ENCODE measurements at regions not wholly inside any gene's neighbourhood (a gene's known extent, or its start where the extent isn't known, plus 50 kb on each side); places are given as distances from the start of the nearest gene placed in this dataset.

DNA sequence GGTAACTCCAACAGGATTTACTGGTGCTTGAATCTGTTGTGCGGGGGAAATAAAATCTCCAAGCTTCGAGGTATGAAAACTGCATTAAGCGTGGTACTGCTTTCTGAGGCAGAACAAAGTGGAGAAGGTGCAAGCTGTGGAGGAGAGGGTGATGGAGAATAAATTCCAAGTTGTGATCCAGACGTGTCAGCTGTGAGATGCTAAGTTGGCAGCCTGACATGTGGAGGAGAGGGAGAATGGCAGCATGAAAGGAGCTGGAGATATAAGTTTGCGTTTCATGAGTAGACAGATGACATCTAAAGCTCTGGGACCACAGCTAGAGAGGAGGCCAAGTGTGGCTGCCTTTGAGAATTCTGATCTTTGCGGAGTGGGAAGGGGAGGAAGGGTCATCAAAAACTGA, 411.8 kb downstream of the FBXO15 start:
- no peak for DNase-seq (ENCODE audit: low read depth in 2 of 2)

- no peak for DNase-seq (ENCODE audit: low read depth in 2 of 2)
Observed at GRCh38 chr18:73733806-73734314, 413.8 kb downstream of the FBXO15 start.

- no peak for DNase-seq (ENCODE audit: low read depth in 2 of 2)
Observed at GRCh38 chr18:73733376-73733775, 414.3 kb downstream of the FBXO15 start.

DNA sequence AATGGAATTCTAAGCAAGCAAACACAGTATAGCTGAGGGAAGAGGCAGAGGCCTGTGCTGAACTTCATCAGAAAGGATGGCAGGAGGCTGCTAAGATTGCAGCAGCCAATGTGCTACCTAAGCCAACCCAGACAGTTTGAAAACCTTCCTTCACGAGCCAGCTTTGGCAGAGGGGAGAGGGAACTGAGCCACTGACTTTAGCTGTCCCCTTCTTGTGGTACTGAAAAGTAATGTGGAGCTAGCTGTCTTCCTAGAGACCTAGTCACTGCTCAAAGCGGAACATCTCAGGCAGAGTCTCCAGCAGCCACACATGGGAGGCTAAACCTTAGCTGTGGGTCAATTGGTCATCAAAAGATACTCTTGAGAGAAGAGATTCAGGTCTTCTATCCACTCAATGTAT, 419.0 kb downstream of the FBXO15 start:
- no peak for DNase-seq (ENCODE audit: low read depth in 2 of 2)

DNA sequence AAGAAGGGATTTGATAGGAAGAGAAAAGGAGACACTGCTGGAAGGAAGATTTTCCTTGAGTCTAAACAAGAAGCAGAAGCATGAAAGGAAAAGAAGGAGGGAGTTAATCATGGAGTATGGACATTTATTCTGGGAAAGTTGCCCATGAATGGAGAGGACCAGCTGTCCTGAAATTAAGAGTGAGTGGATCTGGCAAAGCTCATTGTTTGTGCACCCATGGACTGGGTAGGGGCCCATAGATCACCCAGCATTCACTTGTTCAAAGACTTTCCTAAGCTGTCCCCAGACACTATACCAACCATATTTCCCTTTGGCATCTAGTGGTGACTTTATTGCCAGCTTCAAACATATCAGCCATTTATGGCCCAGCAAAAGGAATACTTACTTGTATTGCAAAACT, 422.7 kb downstream of the FBXO15 start:
- no peak for DNase-seq (ENCODE audit: low read depth in 2 of 2)

GRCh38 chr18:73719611-73720010, 428.0 kb downstream of the FBXO15 start:
- DNase-seq (ENCODE audit: low read depth in 2 of 2): no peak

- no peak for DNase-seq (ENCODE audit: low read depth in 2 of 2)
Observed at GRCh38 chr18:73717570-73717969, 430.1 kb downstream of the FBXO15 start.

- DNase-seq (ENCODE audit: low read depth in 2 of 2): no peak
Observed at GRCh38 chr18:73715210-73715670, 432.4 kb downstream of the FBXO15 start.

- DNase-seq (ENCODE audit: low read depth in 2 of 2): no peak
Observed at GRCh38 chr18:73714466-73714865, 433.2 kb downstream of the FBXO15 start.

GRCh38 chr18:73711256-73711655, 436.4 kb downstream of the FBXO15 start:
- DNase-seq (ENCODE audit: low read depth in 2 of 2): no peak

DNA sequence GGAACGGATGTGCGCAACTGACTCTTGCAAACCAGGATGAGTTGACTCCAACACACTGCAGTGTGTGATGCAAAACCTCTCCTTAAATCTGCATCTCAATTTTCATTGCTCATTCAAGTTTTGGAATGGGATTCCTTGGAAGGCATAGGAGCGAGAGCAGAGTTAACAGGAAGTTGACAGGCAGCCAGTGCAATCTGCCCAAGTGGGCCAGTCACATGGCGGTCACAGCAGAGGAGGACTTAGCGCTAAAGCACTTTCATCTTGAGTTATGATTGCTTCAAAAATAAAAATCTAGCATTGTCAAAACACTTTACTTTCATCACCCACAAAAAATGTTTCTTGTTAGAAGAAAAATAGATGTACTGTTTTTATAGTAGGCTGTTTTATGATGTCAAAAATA, 439.0 kb downstream of the FBXO15 start:
- DNase-seq (ENCODE audit: low read depth in 2 of 2): no peak

- no peak for DNase-seq (ENCODE audit: low read depth in 2 of 2)
Observed at GRCh38 chr18:73707035-73707434, 440.6 kb downstream of the FBXO15 start.

DNA sequence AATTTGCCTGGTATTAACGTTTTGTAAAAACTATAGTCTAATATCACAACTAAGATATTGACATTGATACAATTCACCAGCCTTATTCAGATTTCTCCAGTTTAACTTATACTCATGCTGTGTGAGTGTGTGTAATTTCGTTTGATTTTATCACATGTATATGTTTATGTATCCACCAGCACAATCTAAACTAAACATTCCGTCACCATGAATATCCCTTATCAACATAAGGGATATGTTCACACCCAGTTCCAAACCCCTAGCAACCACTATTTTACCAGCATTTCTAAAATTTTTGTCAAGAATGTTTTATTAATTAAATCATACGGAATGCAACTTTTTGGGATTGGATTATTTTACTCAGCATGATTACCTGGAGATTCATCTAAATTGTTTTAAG, 450.3 kb downstream of the FBXO15 start:
- no peak for DNase-seq (ENCODE audit: low read depth in 2 of 2)

DNA sequence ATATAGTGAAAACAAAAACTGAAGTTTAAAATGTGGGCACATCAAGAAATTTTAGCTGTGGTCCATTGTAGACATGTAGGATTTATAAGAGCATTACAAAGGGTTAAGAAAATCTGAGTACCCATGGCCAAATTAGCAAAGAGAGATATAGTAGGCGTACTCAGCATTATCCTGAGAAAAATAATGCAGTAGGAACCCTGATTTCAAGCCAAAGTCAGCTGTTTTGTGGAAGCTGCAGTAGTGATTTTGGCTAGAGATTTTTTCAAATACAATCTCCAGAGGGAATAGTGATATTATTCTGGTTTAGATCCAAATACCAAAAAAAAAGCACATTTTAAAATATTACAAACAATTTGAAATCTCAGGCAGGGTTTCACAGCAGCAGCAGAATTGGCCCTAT, 450.9 kb downstream of the FBXO15 start:
- DNase-seq (ENCODE audit: low read depth in 2 of 2): no peak

GRCh38 chr18:73696171-73696570, 451.5 kb downstream of the FBXO15 start:
- no peak for DNase-seq (ENCODE audit: low read depth in 2 of 2)

DNA sequence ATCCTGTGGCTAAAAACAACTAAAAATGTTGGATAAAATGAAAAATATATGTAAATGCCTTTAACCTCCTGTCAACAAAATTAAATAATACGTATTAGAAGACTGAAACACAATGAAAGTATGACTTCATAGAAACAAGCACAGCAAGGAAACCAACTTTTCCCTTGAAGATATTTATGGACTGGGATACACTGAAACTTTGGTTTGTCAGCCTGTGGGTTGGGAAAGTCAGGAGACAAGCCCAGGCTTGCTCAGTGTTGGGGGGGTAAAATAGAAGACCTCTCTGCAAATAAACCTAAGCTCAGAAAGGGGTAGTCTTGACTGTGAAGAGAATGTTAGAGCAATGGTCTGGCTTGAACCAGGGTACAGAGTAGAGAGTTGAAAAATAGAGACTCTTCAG, 454.5 kb downstream of the FBXO15 start:
- DNase-seq (ENCODE audit: low read depth in 2 of 2): no peak

GRCh38 chr18:73691624-73692023, 456.0 kb downstream of the FBXO15 start:
- DNase-seq (ENCODE audit: low read depth in 2 of 2): no peak

DNA sequence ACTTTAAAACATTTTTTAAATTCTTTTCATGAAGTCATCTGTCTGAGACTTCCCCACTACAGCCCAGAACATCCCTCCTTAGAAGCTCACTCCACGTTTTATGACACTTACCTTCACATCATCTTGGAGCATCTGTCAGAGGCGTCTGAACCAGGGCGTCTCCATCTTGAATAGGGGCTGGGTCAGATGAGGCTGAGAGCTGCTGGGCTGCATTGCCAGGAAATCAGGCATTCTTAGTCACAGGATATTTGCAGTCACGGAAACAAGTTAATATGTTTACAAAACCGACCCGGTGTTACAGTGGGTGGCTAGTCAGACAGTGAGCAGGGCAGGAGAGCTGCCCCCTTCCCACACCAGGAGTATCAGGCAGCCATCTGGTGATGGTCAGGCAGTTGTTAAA, 456.5 kb downstream of the FBXO15 start:
- DNase-seq (ENCODE audit: low read depth in 2 of 2): no peak

DNA sequence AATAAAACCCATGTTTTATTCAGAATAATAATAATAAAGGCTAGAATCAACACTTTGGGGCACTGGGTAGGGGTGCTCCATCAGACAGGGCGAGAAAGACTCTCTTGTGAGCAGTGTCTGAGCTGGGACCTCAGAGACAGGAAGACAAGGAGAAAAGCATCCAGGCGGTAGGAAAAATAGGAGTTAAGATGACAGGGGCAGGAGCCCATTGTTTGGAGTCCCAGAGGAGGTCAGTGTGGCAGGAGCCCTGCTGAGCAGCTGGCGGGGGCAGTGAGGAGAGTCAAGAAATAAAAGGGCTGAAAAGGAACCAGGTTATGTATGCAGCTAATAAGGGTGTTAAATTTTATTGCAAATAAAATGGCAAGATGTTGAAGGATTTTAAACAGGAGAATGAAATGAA, 457.4 kb downstream of the FBXO15 start:
- DNase-seq (ENCODE audit: low read depth in 2 of 2): no peak

DNA sequence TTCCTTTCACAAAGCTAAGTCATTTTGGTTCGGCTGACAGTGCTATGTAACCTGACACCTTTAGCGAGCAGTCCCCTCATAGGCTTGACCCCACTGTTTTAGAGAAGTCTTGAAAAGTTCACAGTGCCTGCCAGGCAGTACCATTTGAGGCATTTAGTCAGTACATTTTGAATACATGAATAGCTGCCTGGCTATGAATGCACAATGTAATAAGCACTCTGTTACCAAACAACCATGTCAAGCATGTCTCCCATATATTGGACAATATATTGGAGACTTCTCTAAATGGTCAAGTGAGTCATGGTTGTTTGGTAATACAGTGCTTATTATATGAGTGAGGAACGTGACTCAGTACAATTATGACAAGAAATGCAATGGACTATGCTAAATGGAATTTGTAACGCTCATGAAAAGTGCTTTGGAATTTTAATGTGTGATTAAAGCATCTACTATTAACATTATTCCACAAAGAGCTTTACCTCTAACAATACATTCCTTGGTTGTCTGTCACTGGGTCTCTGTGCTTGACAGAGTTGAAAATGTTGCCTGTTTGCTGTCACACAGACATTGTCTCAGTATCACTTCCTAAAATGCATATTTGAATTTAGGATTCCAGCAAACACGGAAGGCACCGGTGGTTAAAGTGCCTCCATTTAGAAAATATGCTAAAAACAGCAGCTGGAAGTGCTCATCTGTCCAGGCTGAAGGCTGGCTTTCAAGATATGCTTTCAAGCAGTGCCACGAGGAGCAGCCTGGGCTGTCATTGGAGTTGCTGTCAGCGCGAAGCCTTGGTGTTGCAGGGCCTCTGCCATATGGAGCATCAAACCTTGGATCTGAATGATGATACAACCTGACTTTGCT, 458.6 kb downstream of the FBXO15 start:
- no peak for DNase-seq (ENCODE audit: low read depth in 2 of 2)

DNA sequence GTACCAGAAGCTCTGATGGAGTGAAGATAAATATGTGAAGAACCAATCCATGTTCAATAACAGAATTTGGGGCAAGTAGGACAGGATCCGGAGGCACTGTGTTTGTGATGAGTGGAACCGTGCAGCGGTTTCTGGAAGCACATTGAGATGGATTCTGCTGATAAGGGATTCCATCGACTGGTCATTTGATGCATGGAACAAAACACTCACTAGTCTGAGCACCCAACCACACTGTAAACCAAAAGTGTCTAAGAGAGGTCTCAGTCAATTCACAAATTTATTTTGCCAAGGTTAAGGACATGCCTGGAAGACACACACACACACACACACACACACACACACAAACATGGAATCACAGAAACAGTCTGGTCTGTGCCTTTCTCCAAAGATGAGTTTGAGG, 459.5 kb downstream of the FBXO15 start:
- DNase-seq (ENCODE audit: low read depth in 2 of 2): no peak

DNA sequence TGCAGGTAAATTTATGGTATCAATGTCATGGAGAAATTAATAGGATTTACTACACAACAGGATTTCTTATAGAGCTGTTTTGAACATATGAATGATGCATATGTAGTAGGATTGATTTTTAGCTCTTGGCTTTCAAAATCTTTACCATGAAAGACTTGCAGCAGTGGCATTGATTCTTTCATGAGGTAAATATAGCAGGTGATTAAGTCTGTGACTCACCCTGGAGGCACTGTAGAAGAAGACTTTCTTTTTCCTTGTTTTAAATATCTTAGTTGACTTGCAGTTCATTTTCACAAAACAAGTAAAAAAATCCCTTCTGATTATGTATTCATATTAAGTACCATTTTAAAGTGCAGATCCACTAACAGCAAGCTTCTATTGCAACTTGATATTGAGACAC, 463.0 kb downstream of the FBXO15 start:
- DNase-seq (ENCODE audit: low read depth in 2 of 2): no peak

DNA sequence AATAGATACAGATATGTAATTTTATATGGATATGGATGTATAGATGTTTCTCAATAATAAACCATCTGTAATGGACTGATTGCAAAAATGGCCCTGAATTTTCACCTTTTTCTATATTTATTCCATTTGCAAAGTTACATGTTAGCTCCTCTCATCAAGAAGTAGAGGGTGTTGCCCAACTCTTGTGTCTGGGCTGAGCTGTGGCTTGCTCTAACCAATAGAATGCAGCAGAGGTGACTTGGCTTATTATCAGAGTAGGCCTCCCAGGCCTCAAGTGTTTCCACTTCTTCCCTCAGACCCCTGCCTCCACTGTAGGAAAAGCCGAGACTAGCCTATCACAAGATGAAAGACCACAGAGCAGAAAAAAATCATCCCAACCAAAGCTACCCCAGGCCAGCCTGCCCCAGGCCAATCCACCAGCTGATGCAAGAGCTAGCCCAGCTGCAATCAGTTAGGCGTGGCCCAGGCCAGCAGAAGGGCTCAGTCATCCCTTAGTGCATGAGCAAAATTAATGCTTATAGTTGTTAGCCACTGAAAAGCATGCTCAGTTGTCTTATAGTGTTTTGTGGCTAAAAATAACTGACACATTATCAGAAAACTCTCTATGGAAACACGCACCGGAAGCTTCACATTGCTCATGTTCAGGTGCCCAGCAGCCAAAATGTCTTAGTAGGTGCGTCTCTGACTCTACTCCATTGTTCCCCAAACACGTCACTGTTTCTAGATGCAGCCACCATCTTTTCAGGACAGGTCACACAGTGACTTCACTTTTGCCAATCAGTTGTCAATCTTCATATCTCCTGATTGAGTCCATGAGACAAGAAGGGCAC, 464.0 kb downstream of the FBXO15 start:
- DNase-seq (ENCODE audit: low read depth in 2 of 2): no peak
